GM13977 (cell line): ENCODE measurements at regions not wholly inside any gene's neighbourhood (a gene's known extent, or its start where the extent isn't known, plus 50 kb on each side); places are given as distances from the start of the nearest gene placed in this dataset.

Experiments used
- DNase-seq: peaks from one replicate; pipeline ENCODE4 v3.0.0; 2012; ENCODE audit warnings: low spot score
- in situ Hi-C: fragments of 300-500 bp; cut with MboI; formaldehyde crosslinking; loops from one replicate; pipeline ENCODE4 v1.12.0; 2022; ENCODE audit warnings: low sequenced_read_pairs, low pct_unique_long_range_greater_than_20kb, mixed read lengths, inconsistent platforms; ENCODE audit not compliant: unreplicated experiment
- TF ChIP-seq, protein P1 (sequence below): IDR thresholded peaks from 2 replicates; pipeline ENCODE4 v1.5.1; 2012; ENCODE audit warnings: mild to moderate bottlenecking, control low read depth; ENCODE audit not compliant: insufficient read depth; ENCODE audit errors: extremely low read depth, missing control alignments

DNA sequence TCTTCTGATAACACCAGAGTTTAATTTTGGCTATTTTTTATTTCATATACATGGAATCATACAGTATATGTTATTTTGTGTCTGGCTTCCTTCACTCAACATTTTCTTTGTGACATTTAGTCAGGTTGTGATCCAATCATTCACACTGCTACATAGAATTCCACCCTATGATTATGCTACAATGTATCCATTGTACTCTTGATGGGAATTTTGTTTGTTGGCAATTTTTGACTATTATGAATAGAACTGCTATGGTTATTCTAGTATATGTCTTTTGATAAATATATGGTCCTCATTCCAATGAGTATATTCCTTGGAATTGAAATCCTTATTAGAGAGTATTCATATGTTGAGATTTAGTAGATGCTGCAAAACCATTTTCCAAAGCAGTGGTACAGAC, 936.4 kb upstream of the CHAC2 start:
- in situ Hi-C loops: no loop called here
- TF ChIP-seq, protein P1, sequence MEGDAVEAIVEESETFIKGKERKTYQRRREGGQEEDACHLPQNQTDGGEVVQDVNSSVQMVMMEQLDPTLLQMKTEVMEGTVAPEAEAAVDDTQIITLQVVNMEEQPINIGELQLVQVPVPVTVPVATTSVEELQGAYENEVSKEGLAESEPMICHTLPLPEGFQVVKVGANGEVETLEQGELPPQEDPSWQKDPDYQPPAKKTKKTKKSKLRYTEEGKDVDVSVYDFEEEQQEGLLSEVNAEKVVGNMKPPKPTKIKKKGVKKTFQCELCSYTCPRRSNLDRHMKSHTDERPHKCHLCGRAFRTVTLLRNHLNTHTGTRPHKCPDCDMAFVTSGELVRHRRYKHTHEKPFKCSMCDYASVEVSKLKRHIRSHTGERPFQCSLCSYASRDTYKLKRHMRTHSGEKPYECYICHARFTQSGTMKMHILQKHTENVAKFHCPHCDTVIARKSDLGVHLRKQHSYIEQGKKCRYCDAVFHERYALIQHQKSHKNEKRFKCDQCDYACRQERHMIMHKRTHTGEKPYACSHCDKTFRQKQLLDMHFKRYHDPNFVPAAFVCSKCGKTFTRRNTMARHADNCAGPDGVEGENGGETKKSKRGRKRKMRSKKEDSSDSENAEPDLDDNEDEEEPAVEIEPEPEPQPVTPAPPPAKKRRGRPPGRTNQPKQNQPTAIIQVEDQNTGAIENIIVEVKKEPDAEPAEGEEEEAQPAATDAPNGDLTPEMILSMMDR: no peak
- DNase-seq: no peak

DNA sequence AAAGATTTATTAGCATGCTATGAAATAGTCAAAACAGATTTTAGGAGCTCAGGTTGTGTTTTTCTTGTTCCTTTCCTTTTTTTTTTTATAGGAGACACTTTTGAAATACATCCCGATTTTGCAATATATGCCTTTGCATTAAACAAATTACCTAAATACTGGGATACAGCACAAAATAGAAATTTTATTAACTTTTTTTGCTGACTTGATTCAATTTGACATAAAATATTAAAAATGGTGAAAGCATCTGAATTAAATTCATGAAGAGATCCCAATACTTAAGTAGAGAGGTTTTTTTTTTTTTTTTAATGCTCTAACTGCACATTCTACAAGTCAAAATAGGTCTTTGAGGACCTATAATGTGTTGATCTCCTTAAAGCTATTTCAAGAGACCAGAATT, 939.5 kb upstream of the CHAC2 start:
- in situ Hi-C loops: no loop called here
- TF ChIP-seq, protein P1: no peak
- no peak for DNase-seq

DNA sequence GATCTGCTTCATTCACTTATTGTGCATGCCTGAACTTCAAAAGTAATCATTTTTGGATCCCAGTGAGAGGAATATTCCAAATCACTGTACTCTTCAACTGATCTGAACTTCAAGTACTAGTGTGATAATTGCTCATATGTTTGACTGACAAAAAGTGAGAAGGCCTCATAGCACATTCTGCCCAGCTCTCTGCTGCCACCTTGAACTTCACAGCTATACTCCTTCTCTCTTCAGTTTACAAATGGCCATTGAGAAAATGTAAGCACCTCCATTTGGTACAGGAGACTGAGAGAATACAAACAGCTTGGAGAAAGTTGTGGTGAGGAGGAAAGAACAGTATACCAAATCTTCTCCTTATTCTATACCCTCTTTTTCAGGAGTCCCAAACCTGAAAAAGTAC, 946.0 kb upstream of the CHAC2 start:
- in situ Hi-C loops: no loop called here
- TF ChIP-seq, protein P1: no peak
- DNase-seq: no peak

DNA sequence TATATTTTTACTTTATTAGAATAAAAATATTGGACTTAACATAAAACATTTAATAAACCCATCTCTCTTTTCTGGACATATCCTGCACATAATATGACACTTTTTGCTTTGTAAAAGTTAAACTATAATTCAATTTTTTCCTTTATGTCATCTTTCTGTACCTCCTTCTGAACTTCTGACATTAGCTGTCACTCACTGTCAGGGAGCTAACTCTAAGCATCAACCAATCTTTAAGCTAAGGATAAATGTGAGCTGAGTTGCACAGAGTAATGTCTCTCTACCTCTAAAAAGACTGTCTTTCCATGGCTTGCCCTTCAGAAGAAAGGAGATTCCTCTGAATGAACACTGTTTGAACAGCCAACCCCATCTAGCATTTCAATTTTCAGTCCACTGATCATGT, 948.6 kb upstream of the CHAC2 start:
- no peak for DNase-seq
- TF ChIP-seq, protein P1: no peak
- in situ Hi-C loops: no loop called here

DNA sequence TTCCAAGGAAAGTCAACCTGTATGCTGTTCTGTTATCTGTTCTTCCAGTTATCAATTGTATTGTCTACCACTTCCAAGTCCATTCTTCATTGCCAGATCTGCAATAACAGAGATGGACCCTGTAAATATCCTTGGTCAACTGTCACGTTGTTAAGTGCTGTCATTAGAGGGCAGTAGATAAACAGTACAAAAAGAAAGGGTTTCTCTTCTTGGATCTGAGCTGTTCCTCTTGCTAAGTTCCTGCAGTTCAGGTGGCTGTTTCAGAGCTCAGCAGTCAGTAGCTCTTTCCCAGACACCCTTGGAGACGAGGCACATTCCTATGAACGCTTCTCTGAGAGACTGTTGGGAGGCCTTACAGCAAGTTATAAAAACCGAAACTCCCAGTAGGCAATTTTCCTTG, 957.1 kb upstream of the CHAC2 start:
- TF ChIP-seq, protein P1: peak; percentile 45
- DNase-seq: peak; percentile 4
- in situ Hi-C loops: no loop called here

DNA sequence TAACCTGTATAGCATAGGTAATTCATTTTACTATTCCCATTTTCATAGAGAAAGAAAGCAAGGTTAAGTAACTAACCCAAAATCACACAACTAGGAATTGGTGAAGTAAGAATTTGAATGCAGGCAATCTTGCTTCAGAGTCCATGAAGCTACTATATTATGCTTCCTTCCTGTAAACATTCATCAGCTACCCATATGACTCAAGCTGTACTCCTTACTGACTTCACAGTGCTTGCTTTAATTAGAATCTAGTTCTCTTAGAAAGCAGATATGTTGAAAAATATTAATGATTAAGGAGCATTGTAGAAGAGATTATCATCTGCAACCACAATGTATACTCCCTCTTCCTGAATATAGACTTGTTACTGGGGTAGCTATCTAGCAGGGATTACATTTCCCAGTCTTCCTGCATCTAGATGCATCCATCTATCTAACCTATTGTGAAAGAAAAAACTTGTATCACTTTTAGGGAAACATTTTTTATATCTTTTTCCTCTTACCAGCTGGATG, 961.6 kb upstream of the CHAC2 start:
- TF ChIP-seq, protein P1: no peak
- in situ Hi-C loops: no loop called here
- DNase-seq: no peak

DNA sequence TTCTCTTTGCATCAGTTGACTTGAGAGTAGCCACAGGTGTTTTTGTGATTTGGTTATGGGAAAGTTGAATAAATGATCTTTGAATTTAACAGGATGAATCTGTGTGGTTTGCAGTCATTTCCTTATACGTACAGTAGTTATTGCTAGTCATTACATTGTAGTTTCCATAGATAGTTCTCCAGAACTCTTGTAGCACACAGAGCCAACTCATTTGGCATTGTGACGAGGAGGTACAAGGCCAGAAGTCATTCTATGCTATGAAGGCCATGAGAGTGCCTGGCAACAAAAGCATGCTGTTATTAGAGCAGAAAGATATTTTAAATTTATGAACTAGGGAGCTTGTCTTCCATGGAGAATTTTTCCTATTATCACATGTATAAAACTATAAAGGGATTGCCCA, 973.0 kb upstream of the CHAC2 start:
- in situ Hi-C loops: no loop called here
- DNase-seq: no peak
- TF ChIP-seq, protein P1: no peak
